Esophagus (tissue), 2 donors: ENCODE measurements at regions not wholly inside any gene's neighbourhood (a gene's known extent, or its start where the extent isn't known, plus 50 kb on each side); places are given as distances from the start of the nearest gene placed in this dataset.

ENCODE experiments used
- H3K27ac ChIP-seq, 2 donors: one replicate each; pipeline ENCODE4 v1.5.1; 2013; ENCODE audit warnings: low read depth in 2 of 2, mild to moderate bottlenecking in 2 of 2, inconsistent platforms in 1 of 2, low read length in 1 of 2, moderate library complexity in 1 of 2
- H3K27me3 ChIP-seq, 2 donors: one replicate each; pipeline ENCODE4 v1.6.1; 2013; ENCODE audit warnings: low read length in 2 of 2, control low read depth in 1 of 2, mild to moderate bottlenecking in 1 of 2; ENCODE audit not compliant: insufficient read depth in 2 of 2, control insufficient read depth in 1 of 2
- H3K36me3 ChIP-seq, 2 donors: one replicate each; pipeline ENCODE4 v1.6.1; 2013; ENCODE audit warnings: low read length in 1 of 2; ENCODE audit not compliant: control insufficient read depth in 2 of 2, insufficient read depth in 2 of 2
- H3K4me1 ChIP-seq, 2 donors: one replicate each; pipeline ENCODE4 v1.6.1; 2013; ENCODE audit warnings: low read length in 1 of 2; ENCODE audit not compliant: control insufficient read depth in 2 of 2, insufficient read depth in 2 of 2
- H3K4me3 ChIP-seq, 2 donors: one replicate each; pipeline ENCODE4 v1.5.1; 2013; ENCODE audit warnings: low read length in 2 of 2, mild to moderate bottlenecking in 2 of 2, low read depth in 1 of 2, moderate library complexity in 1 of 2
- H3K9me3 ChIP-seq, 2 donors: one replicate each; pipeline ENCODE4 v1.6.1; 2013; ENCODE audit warnings: mild to moderate bottlenecking in 2 of 2, low read depth in 1 of 2, low read length in 1 of 2, moderate library complexity in 1 of 2; ENCODE audit not compliant: control insufficient read depth in 2 of 2, insufficient read depth in 1 of 2
- WGBS, 2 donors: extraction: QIAGEN DNeasy Blood & Tissue Kit; methylation state at CpG; one replicate each; pipeline ENCODE4 v1.1.7; 2013; 5-methylcytosine and 5-hydroxymethylcytosine counted together
- donor health status: healthy with polysubstance abuse.
- donor health status: Bipolar disorder and iron deficiency.

DNA sequence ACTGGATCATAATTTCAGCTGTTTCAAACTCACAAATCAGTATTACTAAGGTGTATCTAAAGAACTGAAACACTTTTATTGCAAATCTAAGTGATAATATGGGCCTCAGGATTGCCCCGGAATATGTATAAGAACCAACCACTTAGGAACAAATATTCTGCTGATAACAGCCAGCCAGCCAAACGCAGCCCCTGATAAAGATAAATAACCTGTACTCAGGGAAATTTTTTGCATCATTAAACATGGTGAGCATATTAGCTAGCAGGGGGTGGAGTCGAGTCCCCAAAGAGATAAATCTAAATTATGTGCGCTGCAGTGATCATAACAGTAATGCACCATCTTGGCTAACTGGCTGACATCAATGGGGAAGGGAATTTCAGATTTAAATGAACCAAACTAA lies 410.2 kb upstream of the MAP3K7 start:
- H3K4me3 ChIP-seq = no peak overlapping the region
- no peaks in the 10 kb centered on the region for H3K4me1 ChIP-seq
- 43 to 45% methylated on average over 4 of the region's 4 CpGs for WGBS, 2 donors
- H3K27me3 ChIP-seq = no peaks in the 10 kb centered on the region
- no peaks in the 10 kb centered on the region for H3K9me3 ChIP-seq
- no peaks in the 10 kb centered on the region for H3K36me3 ChIP-seq
- no peak overlapping the region for H3K27ac ChIP-seq

DNA sequence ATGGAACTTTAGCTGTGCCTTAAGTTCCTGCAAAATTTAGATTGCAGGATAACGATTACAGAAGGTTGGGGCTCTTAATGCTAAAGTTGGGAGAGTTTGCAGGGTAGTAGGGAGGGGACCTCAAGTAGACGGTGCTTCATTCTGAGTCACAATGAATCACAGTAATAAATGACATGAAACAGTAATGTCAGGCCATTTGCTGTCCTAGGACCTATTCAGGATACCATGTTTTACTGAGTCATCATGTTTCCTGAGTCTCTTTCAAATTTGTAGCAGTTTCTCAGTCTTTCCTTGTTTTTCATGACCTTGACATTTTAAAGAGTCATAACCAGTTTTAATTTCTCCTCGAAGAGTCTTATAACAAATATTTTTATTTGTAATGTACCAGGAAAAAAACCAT lies 406.9 kb upstream of the MAP3K7 start:
- H3K27ac ChIP-seq = no peak overlapping the region
- no peaks in the 10 kb centered on the region for H3K9me3 ChIP-seq
- WGBS, 2 donors = 47 to 53% methylated on average over 3 of the region's 3 CpGs
- H3K36me3 ChIP-seq = no peaks in the 10 kb centered on the region
- no peak overlapping the region for H3K4me3 ChIP-seq
- H3K27me3 ChIP-seq = no peaks in the 10 kb centered on the region
- no peaks in the 10 kb centered on the region for H3K4me1 ChIP-seq

DNA sequence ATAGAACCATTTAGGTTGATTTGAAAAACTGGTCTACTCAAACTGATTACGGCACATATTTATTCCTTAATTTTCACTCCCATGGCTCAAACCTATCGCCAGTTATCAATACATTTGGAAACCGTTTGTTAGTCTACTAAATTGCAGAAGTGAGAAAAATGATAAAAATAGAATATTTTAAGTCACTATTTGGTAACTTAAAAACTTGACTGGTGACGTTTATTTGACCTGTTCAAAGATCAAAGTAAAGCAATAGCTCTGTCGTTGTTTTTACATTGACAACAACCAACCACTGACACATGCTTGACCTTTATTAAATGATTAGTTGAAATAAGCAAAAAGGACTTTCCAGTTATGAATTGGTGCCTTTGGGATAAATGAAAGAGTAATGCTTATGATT lies 402.9 kb upstream of the MAP3K7 start:
- Histone ChIP-seq H3K27ac (no peak overlapping the region), H3K4me3 (no peak overlapping the region), H3K27me3 (no peaks in the 10 kb centered on the region), H3K4me1 (no peaks in the 10 kb centered on the region), H3K36me3 (no peaks in the 10 kb centered on the region), H3K9me3 (no peaks in the 10 kb centered on the region)
- WGBS, 2 donors = 69 to 70% methylated on average over 5 of the region's 5 CpGs

DNA sequence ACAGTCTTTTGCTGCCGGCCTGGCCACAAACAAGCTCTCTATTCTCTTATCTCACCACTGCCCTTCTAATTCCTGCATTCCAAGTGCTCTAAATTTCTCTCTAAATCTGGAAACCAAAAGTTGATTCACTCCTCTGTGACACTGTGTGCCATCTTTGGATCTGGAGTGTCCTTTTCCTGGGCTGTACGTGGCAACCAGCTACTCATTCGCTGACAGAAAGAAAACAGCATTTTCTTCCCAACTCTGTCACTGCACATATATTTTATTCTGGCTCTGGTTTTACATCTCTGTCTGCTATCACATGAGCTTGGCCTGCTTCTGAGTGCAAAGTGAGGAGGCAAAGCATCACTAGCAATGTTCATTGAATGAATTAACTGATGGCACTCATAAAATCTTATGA lies 397.2 kb upstream of the MAP3K7 start:
- Histone ChIP-seq H3K4me3 (no peak overlapping the region), H3K4me1 (no peaks in the 10 kb centered on the region), H3K36me3 (no peaks in the 10 kb centered on the region), H3K27me3 (no peaks in the 10 kb centered on the region), H3K27ac (no peak overlapping the region), H3K9me3 (no peaks in the 10 kb centered on the region)
- WGBS, 2 donors = 68 to 76% methylated on average over 3 of the region's 3 CpGs

DNA sequence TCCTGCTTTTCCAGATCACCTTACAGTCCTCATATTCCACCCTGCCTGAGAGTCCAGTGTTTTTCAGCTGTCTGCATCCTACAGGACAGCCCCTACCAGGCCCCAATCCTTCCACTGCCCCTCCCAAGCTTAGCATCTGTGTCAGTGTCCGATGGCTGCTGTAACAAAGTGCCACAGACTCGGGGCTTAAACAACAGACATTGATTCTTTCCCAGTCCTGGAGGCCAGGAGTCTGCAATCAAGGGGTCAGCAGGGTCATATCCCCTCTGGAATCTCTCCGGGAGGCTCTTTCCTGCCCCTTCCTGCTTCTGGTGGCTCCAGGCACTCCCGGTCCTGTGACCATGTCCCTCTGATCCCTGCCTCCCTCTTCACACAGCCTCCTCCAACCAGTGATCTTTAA lies 396.6 kb upstream of the MAP3K7 start:
- no peaks in the 10 kb centered on the region for H3K9me3 ChIP-seq
- no peaks in the 10 kb centered on the region for H3K36me3 ChIP-seq
- 63 to 70% methylated on average over 4 of the region's 4 CpGs for WGBS, 2 donors
- no peaks in the 10 kb centered on the region for H3K4me1 ChIP-seq
- H3K27me3 ChIP-seq = no peaks in the 10 kb centered on the region
- no peak overlapping the region for H3K4me3 ChIP-seq
- no peak overlapping the region for H3K27ac ChIP-seq

DNA sequence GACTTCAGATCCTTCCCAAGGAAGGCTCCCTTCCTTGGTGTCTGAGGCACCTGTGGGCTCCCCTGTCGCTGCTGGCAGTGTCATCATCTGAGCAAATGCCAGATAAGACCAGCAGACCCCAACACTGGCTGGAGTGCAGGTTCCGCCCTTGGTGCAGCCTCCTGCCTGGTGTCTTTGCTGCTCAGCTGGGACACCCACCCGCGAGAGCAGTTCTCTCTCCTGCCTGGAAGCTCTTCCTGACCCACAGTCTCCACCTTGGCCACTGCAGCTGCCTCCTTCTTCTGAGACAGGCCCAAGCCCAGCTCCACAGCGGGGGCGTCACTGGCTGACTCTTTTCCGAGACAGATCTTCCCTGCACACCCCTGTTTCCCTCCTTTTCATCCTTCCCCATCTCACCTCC lies 395.7 kb upstream of the MAP3K7 start:
- H3K4me3 ChIP-seq = no peak overlapping the region
- WGBS, 2 donors = 88 to 96% methylated on average over 7 of the region's 7 CpGs
- no peaks in the 10 kb centered on the region for H3K27me3 ChIP-seq
- no peaks in the 10 kb centered on the region for H3K9me3 ChIP-seq
- no peaks in the 10 kb centered on the region for H3K36me3 ChIP-seq
- H3K4me1 ChIP-seq = no peaks in the 10 kb centered on the region
- H3K27ac ChIP-seq = no peak overlapping the region

DNA sequence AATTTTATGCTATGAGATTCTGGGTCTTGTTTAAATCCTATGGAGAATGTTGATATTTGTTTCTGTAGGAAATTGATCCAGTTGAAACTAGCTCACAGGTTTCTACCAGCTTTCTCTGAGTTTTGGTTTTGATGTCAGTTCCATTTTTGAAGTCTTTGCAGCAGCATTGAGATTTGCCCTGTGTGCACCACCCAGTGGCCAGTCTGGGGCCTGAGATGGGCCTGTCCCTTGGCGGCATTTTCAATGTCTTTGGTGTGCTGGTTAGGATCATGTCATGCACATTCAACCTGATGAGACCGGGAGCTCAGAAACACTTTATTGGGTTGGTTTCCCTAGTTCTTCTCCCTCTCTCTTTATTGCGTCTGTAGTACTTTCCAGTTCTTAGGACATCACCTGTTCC lies 395.2 kb upstream of the MAP3K7 start:
- Histone ChIP-seq H3K9me3 (no peaks in the 10 kb centered on the region), H3K36me3 (no peaks in the 10 kb centered on the region), H3K4me1 (no peaks in the 10 kb centered on the region), H3K4me3 (no peak overlapping the region), H3K27me3 (no peaks in the 10 kb centered on the region), H3K27ac (no peak overlapping the region)
- WGBS, 2 donors = 90 to 92% methylated on average over 3 of the region's 3 CpGs

DNA sequence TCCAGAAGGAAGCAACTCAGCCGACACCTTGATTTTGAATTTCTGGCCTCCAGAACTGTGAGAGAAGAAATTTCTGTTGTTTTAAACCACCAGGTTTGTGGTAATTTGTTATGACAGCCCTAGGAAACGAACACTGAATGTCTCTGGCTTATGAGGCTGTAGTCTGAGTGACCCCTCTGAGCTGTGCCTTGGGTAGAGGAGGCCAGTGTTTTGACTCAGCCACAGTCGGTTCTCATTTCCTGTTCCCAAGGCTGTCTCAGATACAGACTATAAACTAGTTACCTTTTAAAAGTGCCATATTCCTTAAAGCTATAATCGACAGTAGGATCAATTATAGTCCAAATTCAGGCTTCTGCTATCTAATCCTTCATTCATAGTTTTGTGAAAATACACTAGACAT lies 391.2 kb upstream of the MAP3K7 start:
- Histone ChIP-seq H3K36me3 (no peaks in the 10 kb centered on the region), H3K4me1 (no peaks in the 10 kb centered on the region), H3K27me3 (no peaks in the 10 kb centered on the region), H3K27ac (no peak overlapping the region), H3K9me3 (no peaks in the 10 kb centered on the region), H3K4me3 (no peak overlapping the region)
- 46 to 59% methylated on average over 4 of the region's 4 CpGs for WGBS, 2 donors

DNA sequence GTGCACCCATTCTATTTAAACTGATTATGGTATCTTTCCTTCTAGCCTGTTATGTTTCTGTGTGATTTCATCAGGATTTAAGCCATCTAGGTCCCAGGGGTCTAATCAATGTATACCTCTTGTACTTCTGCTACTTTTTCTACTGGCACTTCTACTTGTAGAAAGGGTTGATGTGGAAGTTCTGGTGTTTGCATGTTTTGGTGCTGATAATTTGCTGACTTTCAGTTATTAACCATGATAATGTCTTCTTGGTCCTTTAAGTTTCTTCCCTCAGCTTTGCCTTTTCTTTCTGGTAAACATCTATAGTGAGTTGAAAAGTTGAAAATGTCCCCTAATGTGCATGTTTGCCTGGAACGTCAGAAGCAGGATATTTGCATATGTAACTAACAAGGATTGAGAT lies 390.6 kb upstream of the MAP3K7 start:
- Histone ChIP-seq H3K4me1 (no peaks in the 10 kb centered on the region), H3K4me3 (no peak overlapping the region), H3K36me3 (no peaks in the 10 kb centered on the region), H3K27ac (no peak overlapping the region), H3K27me3 (no peaks in the 10 kb centered on the region), H3K9me3 (no peaks in the 10 kb centered on the region)
- WGBS, 2 donors = 54 to 63% methylated on average over 1 of the region's 1 CpG

DNA sequence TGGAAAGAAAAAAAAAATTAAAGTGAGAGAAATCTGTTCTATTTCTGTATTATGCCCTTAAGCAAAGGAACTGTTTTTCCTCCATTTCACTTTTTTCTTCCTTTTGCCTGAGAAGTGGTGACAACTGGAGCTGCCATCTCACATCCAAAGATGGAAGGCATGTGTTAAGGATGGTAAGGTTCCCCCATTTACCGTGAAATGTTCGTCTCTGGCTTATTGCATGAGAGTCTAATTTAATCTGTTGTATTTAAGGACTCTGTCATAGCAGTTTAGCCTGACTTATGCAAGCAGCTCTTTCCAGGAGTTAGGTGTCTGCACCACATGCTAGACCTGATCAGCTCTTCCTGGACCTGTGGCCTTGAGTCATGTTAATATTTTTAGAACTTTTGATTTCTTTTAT lies 389.5 kb upstream of the MAP3K7 start:
- H3K4me1 ChIP-seq = no peaks in the 10 kb centered on the region
- H3K9me3 ChIP-seq = no peaks in the 10 kb centered on the region
- H3K27me3 ChIP-seq = no peaks in the 10 kb centered on the region
- no peaks in the 10 kb centered on the region for H3K36me3 ChIP-seq
- H3K27ac ChIP-seq = no peak overlapping the region
- H3K4me3 ChIP-seq = no peak overlapping the region
- WGBS, 2 donors = 91 to 99% methylated on average over 2 of the region's 2 CpGs
